NCI-H226 (cell line): ENCODE measurements at regions not wholly inside any gene's neighbourhood (a gene's known extent, or its start where the extent isn't known, plus 50 kb on each side); places are given as distances from the start of the nearest gene placed in this dataset.
"Not testable (repeated sequence)": the region's sequence is repeated elsewhere in the genome, so short reads cannot be mapped to it uniquely, and the experiment has no call there.

Source experiments
- DNase-seq: peaks from one replicate; pipeline ENCODE4 v3.0.0-alpha.2; 2015

DNA sequence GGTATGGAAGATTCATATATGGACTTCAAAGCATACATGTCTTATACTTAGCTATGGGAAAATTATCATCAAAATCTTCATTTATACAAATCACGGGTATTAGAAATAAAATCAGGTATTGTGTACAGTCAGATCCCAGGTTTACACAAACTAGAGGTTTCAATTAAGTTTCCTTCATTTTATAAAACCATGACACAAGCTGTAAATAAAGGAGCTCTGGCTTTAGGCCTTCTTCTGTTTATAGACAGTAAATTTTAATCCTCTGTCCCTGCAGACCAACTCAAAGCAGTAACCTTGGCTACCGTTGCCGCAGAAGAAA is 68.8 kb upstream of the CHD2 start:
- DNase-seq, result no peak

DNA sequence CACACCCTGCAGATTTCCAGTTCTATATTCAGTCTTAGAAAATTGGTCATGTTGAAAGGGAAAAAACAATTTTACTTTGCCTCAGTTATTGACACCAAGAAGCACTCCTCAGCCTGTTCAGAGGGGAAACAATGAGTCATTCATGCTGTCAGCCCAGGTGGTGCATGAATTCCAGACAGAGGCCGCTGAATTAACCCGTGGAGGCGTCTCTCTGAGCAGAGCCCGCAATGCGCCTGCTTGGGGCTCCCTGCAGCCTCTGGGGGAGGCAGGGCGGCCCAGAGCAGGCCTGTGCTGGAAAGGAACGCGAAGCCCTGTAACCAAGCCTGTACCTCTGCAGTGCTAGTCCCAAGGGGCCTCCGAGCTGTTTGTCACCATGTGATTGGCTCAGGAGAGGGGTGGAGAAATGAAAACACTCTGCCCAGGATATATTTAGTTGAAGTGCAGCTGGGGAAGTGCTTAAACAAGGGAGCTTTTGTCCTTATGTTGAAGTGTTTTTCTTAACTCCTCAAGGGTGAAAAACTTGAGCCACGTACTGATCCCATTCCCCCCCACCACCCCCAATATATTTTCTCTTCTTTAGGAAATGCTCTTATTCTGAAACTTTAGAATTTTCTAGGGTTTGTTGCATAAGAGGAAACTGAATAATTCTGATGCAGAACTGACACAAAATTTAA is 68.3 kb upstream of the CHD2 start:
- peak; percentile 97 for DNase-seq

DNA sequence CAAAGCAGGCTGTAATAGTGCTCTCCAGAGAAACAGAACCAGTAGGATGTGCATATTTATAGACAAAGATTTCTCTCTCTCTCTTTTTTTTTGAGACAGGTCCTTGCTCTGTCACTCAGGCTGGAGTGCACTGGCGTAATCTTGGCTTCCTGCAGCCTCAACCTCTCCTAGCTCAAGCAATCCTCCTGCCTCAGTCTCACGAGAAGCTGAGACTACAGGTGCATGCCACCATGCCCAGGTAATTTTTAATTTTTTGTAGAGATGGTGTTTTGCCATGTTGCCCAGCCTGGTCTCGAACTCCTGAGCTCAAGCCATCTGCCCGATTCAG is 67.1 kb upstream of the CHD2 start:
- DNase-seq, result no peak

DNA sequence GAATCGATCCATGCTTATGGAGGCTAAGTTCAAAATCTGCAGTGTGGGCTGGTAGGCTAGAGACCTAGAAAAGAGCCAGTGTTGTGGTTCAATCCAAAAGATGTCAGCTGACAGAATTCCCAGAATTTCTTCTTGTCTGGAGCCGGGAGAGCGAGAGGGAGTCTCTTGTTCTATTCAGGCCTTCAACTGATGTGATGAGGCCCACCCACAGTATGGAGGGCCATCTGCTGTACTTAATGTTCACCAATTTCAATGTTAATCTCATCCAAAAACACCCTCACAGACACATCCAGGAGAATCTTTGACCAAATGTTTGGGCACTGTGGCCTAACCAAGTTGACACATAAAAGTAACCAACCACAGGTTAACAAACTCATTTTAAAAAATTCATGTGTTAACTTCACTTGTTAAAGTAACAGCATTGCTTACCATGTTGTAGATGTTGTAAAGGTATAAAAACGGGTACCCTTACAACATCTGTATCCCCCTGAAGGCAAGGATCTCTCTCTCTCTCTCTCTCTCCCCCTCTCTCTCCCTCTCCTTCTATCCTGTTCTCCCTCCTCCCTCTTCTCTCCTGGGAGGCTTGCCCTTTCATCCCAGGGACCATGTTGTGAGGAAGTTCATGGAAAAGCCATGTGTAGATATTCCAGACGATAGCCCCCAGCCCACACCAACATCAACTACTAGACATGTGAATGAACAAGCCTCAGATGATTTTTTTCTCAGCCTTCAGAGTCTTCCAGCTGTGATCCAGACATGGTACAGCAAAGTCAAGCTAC is 66.4 kb upstream of the CHD2 start:
- no peak for DNase-seq

DNA sequence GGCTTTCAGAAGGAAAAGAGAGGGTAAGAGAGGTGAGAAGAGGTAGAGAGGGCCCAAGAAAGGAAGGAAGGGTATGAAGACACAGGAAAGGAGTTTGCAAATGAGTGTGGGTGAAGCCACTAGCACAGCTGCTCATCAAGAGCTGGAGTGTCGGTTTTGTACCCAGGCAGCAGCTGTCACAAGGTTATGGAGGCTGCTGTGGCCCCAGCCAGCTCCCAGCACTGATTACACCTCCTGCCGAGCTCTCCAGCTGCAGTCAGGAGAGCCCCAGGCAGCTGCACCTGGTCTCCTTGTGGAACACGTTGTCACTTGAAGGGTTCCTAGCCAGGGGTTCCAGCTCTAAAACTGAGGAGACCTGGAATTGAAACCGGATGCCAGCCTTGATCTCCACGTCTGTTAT is 60.4 kb upstream of the CHD2 start:
- no peak for DNase-seq

GRCh38 chr15:92840149-92840548 is 60.0 kb upstream of the CHD2 start:
- DNase-seq, result no peak

- no peak for DNase-seq
These were observed 56.8 kb upstream of the CHD2 start for GRCh38 chr15:92843326-92843725.

GRCh38 chr15:92843814-92844213 is 56.3 kb upstream of the CHD2 start:
- no peak for DNase-seq

DNA sequence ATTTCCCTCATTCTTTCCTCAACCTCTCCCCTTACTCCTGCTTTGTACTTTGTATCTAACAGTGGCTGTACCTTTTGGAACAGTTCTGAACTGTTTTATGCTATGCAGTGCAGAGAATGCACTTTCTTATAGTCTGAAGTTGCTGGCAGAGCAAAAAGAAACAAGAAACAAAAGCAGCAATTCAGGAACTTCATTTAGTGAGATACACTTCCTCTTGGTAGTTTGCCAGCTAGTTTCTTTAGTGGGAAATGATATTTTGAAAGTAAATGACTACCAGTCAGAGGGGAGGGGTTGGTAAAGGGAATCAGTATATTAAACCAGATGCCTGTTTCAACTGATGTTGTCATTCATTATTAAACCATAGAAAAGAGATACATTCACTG is 55.0 kb upstream of the CHD2 start:
- DNase-seq, result peak; percentile 58

DNA sequence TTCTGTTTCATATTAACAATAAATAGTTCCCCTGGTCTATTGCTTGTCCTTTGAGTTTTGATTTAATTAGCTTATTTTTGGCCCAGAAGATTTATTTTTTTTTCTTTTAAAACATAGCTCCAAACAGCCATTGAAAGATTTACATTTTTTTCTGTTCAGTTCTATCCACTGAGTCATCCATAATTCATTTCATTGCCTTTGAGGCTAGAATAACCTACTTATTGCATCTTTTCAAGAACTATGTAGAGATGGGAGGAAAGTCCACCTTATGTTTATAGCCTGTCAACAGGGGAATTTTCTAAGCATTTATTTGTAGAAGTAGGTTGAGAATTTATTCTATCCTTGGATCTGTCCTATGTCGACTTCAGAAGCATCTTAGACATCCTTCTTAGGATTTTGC is 53.4 kb upstream of the CHD2 start:
- DNase-seq, result peak; percentile 49

GRCh38 chr15:92847841-92848240 is 52.3 kb upstream of the CHD2 start:
- DNase-seq, result no peak

DNA sequence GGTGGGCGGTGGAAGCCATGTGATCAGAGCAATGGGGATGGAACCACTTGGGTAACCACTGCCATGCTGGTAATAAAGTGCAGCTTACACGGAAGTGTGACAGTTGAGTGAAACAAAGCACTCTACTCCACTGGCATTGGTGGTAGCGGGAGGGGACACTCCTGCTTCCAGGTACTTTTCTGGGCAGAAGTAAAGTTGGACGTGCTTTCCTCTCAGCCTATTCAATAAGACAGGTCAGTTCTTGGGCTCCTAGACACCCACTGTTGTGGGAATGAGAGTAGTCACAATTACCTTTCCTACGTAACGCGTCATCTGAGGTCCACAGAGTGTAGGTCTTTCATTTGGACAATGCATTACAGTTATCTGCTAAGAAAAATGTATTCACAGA is 51.7 kb upstream of the CHD2 start:
- no peak for DNase-seq

GRCh38 chr15:92848852-92849598 is 51.1 kb upstream of the CHD2 start:
- peak; percentile 97 for DNase-seq

GRCh38 chr15:92850218-92850617 is 49.9 kb upstream of the CHD2 start:
- DNase-seq, result not testable (repeated sequence)
